Neural cell (in vitro differentiated cells): ENCODE measurements at regions not wholly inside any gene's neighbourhood (a gene's known extent, or its start where the extent isn't known, plus 50 kb on each side); places are given as distances from the start of the nearest gene placed in this dataset.

Experiments used
- H2AFZ ChIP-seq: fragments of 200-600, 300-800 bp; sonication (generic), shearing (Covaris generic); 2 replicates; pipeline ENCODE4 v1.6.0; 2014; ENCODE audit warnings: low read depth, mild to moderate bottlenecking, antibody characterized with exemption, low read length, moderate library complexity
- H3F3A ChIP-seq: fragments of 200-600 bp; shearing (Covaris generic); 2 replicates; pipeline ENCODE4 v1.6.1; 2016; ENCODE audit warnings: mild to moderate bottlenecking, moderate library complexity, mixed read lengths, antibody characterized with exemption, low read length; ENCODE audit not compliant: insufficient read depth, poor library complexity, severe bottlenecking
- H3K27ac ChIP-seq: fragments of 200-600, 300-800 bp; sonication (generic), shearing (Covaris generic); 2 replicates; pipeline ENCODE4 v1.5.1; 2014; ENCODE audit warnings: mild to moderate bottlenecking, low read length, moderate library complexity
- H3K27me3 ChIP-seq: fragments of 300-800, 200-600 bp; sonication (generic), shearing (Covaris generic); 2 replicates; pipeline ENCODE4 v1.6.0; 2014; ENCODE audit warnings: mild to moderate bottlenecking, low read depth, low read length, moderate library complexity; ENCODE audit not compliant: insufficient read depth
- H3K36me3 ChIP-seq: fragments of 300-800, 200-600 bp; sonication (generic), shearing (Covaris generic); 2 replicates; pipeline ENCODE4 v1.5.1; 2014; ENCODE audit warnings: mild to moderate bottlenecking, antibody characterized with exemption, low read length, moderate library complexity; ENCODE audit not compliant: insufficient read depth
- H3K4me2 ChIP-seq: fragments of 300-800, 200-600 bp; sonication (generic), shearing (Covaris generic); 2 replicates; pipeline ENCODE4 v1.6.0; 2014; ENCODE audit warnings: mild to moderate bottlenecking, low read length
- H3K4me3 ChIP-seq: fragments of 300-800, 200-600 bp; sonication (generic), shearing (Covaris generic); 2 replicates; pipeline ENCODE4 v1.5.1; 2014; ENCODE audit warnings: mild to moderate bottlenecking, low read length, moderate library complexity
- H3K79me2 ChIP-seq: fragments of 200-600 bp; shearing (Covaris generic); replicated peaks from 2 replicates; pipeline ENCODE4 v1.6.0; 2014; ENCODE audit warnings: mild to moderate bottlenecking, low read length, moderate library complexity; ENCODE audit not compliant: insufficient read depth
- H3K9ac ChIP-seq: fragments of 300-800, 200-600 bp; sonication (generic), shearing (Covaris generic); 2 replicates; pipeline ENCODE4 v1.6.1; 2016; ENCODE audit warnings: mild to moderate bottlenecking, low read length, mixed read lengths
- H3K9me2 ChIP-seq: fragments of 200-600 bp; shearing (Covaris generic); 2 replicates; pipeline ENCODE4 v1.6.1; 2016; ENCODE audit warnings: mild to moderate bottlenecking, low read length, mixed read lengths; ENCODE audit not compliant: insufficient read depth
- H3K9me3 ChIP-seq: fragments of 200-600, 300-800 bp; sonication (generic), shearing (Covaris generic); 2 replicates; pipeline ENCODE4 v1.6.1; 2016; ENCODE audit warnings: mild to moderate bottlenecking, mixed run types, low read length, moderate library complexity, mixed read lengths
- H4K20me1 ChIP-seq: fragments of 200-600 bp; shearing (Covaris generic); 2 replicates; pipeline ENCODE4 v1.6.1; 2016; ENCODE audit warnings: mild to moderate bottlenecking, mixed run types; ENCODE audit not compliant: insufficient read depth
- EP300 ChIP-seq: fragments of 450-650 bp; conservative IDR thresholded peaks from 2 replicates; pipeline ENCODE4 v1.6.1; 2014; ENCODE audit warnings: antibody characterized with exemption, mild to moderate bottlenecking, moderate library complexity; ENCODE audit not compliant: poor library complexity, severe bottlenecking
- EZH2 ChIP-seq: fragments of 200-600, 300-800 bp; shearing (Covaris generic), sonication (generic); IDR thresholded peaks from 2 replicates; pipeline ENCODE4 v1.6.1; 2014; ENCODE audit warnings: antibody characterized with exemption, low read length, borderline replicate concordance, mild to moderate bottlenecking; ENCODE audit not compliant: insufficient read depth, poor library complexity, severe bottlenecking
- MXI1 ChIP-seq: fragments of 450-650 bp; conservative IDR thresholded peaks from 2 replicates; pipeline ENCODE4 v1.6.1; 2014; ENCODE audit warnings: antibody characterized with exemption, mild to moderate bottlenecking; ENCODE audit not compliant: poor library complexity, severe bottlenecking
- POLR2AphosphoS5 ChIP-seq: IDR thresholded peaks from 2 replicates; pipeline ENCODE4 v1.6.1; 2012
- RAD21 ChIP-seq: fragments of 450-650 bp; conservative IDR thresholded peaks from 2 replicates; pipeline ENCODE4 v1.6.1; 2014; ENCODE audit warnings: antibody characterized with exemption, mild to moderate bottlenecking, moderate library complexity
- SMC3 ChIP-seq: fragments of 450-650 bp; conservative IDR thresholded peaks from 2 replicates; pipeline ENCODE4 v1.6.1; 2014; ENCODE audit warnings: antibody characterized with exemption, mild to moderate bottlenecking, moderate library complexity; ENCODE audit not compliant: poor library complexity
- TAF1 ChIP-seq: IDR thresholded peaks from 2 replicates; pipeline ENCODE4 v1.6.1; 2012; ENCODE audit warnings: low read depth
- TF ChIP-seq, protein P1 (sequence below): fragments of 450-650 bp; IDR thresholded peaks from 2 replicates; pipeline ENCODE4 v1.5.1; 2014; ENCODE audit warnings: antibody characterized with exemption, mild to moderate bottlenecking, moderate library complexity; ENCODE audit not compliant: poor library complexity, severe bottlenecking
- TF ChIP-seq, protein P2 (sequence below): IDR thresholded peaks from 2 replicates; pipeline ENCODE4 v1.6.1; 2012; ENCODE audit warnings: borderline replicate concordance

DNA sequence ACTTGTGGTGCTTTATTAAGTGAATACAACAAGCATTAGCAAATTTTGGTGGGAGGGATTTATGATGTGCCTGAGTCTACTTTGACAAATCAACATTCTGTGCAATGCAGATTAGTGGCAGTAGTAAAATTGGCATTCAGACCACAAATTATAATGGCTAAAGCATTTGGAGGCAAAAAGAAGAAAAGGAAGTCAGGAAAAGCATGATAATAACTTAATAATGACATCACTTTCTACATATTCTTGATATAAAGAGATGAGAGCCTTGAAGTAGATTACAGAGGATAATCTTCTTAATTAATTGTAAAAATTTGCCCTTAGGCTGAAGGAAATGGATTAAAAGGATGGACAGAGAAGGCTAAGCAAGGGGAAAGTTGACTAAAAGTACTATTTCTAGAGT is 126.0 kb downstream of the SLC6A15 start:
- Histone ChIP-seq H3K9ac (no peak overlapping the region), H3K27ac (no peak overlapping the region), H4K20me1 (no peaks in the 10 kb centered on the region), H2AFZ (no peak overlapping the region), H3F3A (no peaks in the 10 kb centered on the region), H3K27me3 (no peaks in the 10 kb centered on the region), H3K9me3 (no peaks in the 10 kb centered on the region), H3K9me2 (no peaks in the 10 kb centered on the region), H3K4me2 (no peak overlapping the region), H3K4me3 (no peak overlapping the region), H3K79me2 (no peaks in the 10 kb centered on the region), H3K36me3 (no peaks in the 10 kb centered on the region)
- TF ChIP-seq EP300 (no peak), TAF1 (no peak), EZH2 (no peak), SMC3 (no peak), POLR2AphosphoS5 (no peak), MXI1 (no peak), RAD21 (no peak)
- TF ChIP-seq, protein P1, sequence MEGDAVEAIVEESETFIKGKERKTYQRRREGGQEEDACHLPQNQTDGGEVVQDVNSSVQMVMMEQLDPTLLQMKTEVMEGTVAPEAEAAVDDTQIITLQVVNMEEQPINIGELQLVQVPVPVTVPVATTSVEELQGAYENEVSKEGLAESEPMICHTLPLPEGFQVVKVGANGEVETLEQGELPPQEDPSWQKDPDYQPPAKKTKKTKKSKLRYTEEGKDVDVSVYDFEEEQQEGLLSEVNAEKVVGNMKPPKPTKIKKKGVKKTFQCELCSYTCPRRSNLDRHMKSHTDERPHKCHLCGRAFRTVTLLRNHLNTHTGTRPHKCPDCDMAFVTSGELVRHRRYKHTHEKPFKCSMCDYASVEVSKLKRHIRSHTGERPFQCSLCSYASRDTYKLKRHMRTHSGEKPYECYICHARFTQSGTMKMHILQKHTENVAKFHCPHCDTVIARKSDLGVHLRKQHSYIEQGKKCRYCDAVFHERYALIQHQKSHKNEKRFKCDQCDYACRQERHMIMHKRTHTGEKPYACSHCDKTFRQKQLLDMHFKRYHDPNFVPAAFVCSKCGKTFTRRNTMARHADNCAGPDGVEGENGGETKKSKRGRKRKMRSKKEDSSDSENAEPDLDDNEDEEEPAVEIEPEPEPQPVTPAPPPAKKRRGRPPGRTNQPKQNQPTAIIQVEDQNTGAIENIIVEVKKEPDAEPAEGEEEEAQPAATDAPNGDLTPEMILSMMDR, result no peak
- TF ChIP-seq, protein P2, sequence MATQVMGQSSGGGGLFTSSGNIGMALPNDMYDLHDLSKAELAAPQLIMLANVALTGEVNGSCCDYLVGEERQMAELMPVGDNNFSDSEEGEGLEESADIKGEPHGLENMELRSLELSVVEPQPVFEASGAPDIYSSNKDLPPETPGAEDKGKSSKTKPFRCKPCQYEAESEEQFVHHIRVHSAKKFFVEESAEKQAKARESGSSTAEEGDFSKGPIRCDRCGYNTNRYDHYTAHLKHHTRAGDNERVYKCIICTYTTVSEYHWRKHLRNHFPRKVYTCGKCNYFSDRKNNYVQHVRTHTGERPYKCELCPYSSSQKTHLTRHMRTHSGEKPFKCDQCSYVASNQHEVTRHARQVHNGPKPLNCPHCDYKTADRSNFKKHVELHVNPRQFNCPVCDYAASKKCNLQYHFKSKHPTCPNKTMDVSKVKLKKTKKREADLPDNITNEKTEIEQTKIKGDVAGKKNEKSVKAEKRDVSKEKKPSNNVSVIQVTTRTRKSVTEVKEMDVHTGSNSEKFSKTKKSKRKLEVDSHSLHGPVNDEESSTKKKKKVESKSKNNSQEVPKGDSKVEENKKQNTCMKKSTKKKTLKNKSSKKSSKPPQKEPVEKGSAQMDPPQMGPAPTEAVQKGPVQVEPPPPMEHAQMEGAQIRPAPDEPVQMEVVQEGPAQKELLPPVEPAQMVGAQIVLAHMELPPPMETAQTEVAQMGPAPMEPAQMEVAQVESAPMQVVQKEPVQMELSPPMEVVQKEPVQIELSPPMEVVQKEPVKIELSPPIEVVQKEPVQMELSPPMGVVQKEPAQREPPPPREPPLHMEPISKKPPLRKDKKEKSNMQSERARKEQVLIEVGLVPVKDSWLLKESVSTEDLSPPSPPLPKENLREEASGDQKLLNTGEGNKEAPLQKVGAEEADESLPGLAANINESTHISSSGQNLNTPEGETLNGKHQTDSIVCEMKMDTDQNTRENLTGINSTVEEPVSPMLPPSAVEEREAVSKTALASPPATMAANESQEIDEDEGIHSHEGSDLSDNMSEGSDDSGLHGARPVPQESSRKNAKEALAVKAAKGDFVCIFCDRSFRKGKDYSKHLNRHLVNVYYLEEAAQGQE, result no peak

DNA sequence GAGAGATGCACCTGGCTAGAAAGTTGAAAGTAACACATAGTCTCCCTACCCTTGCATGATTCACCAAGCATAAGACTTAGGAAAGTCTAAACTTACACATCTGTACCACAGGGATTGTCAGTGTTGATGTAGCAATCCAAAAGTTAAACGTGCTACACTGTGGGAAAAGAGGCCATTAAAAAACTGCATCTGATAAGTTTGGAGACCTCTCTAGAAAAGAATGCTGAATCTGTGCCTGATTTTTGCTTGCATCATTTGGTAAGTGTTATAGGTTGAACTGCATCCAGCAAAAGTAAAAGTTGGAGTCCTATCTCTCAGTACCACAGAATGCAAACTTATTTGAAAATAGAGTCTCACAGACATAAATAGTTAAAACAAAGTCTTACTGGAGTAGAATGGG is 126.6 kb downstream of the SLC6A15 start:
- H3K9me2 ChIP-seq, result no peaks in the 10 kb centered on the region
- no peaks in the 10 kb centered on the region for H3K9me3 ChIP-seq
- no peak overlapping the region for H3K4me2 ChIP-seq
- H3K4me3 ChIP-seq, result no peak overlapping the region
- H3K27ac ChIP-seq, result no peak overlapping the region
- no peak overlapping the region for H3K9ac ChIP-seq
- TF ChIP-seq SMC3 (no peak), MXI1 (no peak), TAF1 (no peak), RAD21 (no peak), EZH2 (no peak), EP300 (no peak), POLR2AphosphoS5 (no peak)
- TF ChIP-seq, protein P1, result no peak
- TF ChIP-seq, protein P2, result no peak
- no peaks in the 10 kb centered on the region for H3K27me3 ChIP-seq
- H3K79me2 ChIP-seq, result no peaks in the 10 kb centered on the region
- H3F3A ChIP-seq, result no peaks in the 10 kb centered on the region
- H3K36me3 ChIP-seq, result no peaks in the 10 kb centered on the region
- H2AFZ ChIP-seq, result no peak overlapping the region
- no peaks in the 10 kb centered on the region for H4K20me1 ChIP-seq
